Endothelial cell of umbilical vein (primary cell): ENCODE measurements at regions not wholly inside any gene's neighbourhood (a gene's known extent, or its start where the extent isn't known, plus 50 kb on each side); places are given as distances from the start of the nearest gene placed in this dataset.

ENCODE experiments used
- CTCF ChIP-seq, 2 donors: IDR thresholded peaks; 1 replicate in 1 of 2; 2 replicates in 1 of 2; pipeline ENCODE4 v1.5.1; 2011; ENCODE audit warnings: low read length in 2 of 2, mild to moderate bottlenecking in 2 of 2, moderate library complexity in 2 of 2, control low read depth in 1 of 2, inconsistent platforms in 1 of 2, low read depth in 1 of 2; ENCODE audit not compliant: insufficient read depth in 1 of 2; ENCODE audit errors: extremely low read depth in 1 of 2
- EZH2 ChIP-seq: IDR thresholded peaks from 2 replicates; pipeline ENCODE4 v1.6.1; 2012; ENCODE audit warnings: borderline replicate concordance, low read depth, mild to moderate bottlenecking, moderate library complexity, low read length, inconsistent platforms; ENCODE audit not compliant: severe bottlenecking
- JUN ChIP-seq: IDR thresholded peaks from 2 replicates; pipeline ENCODE4 v1.6.1; 2011; ENCODE audit warnings: borderline replicate concordance, low read depth; ENCODE audit not compliant: insufficient read length, insufficient read depth
- POLR2A ChIP-seq: IDR thresholded peaks from 2 replicates; pipeline ENCODE4 v1.6.1; 2012; ENCODE audit warnings: low read depth, mild to moderate bottlenecking, control low read depth, low read length
- POLR2AphosphoS5 ChIP-seq: IDR thresholded peaks from 2 replicates; pipeline ENCODE4 v1.6.1; 2012; ENCODE audit warnings: low read depth, mild to moderate bottlenecking, control low read depth, low read length, moderate library complexity; ENCODE audit not compliant: insufficient read depth

GRCh38 chr19:31444931-31445330 is 95.7 kb upstream of the TSHZ3 start:
- TF ChIP-seq POLR2A (no peak), EZH2 (no peak), CTCF (IDR thresholded peaks at IDR 0.05; ENCODE audit: extremely low read depth in 1 of 2, insufficient read depth in 1 of 2, low read depth in 1 of 2, low read length in 2 of 2) (no peak), JUN (no peak), POLR2AphosphoS5 (no peak)
